ENCODE measurements at regions not wholly inside any gene's neighbourhood (a gene's known extent, or its start where the extent isn't known, plus 50 kb on each side); places are given as distances from the start of the nearest gene placed in this dataset.

DNA sequence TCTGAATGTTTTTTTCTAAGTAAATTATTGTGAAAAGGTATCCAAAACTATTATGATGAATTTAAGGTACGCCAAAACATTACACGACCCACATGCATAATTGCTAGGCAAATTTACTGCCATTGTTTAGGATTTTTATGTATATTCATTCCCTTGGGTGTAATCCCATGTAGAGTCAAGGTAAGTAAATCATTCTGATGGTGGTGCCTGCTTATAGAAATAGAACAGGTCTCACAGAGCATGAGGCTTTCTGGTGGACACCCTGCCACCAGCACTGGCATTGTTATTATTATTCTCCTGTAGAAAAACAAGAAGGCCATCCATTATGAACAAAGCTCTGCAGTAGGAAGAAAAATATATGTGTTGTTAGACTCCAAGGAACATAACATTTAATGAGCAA lies 111.7 kb upstream of the ZNF804B start:
- intact Hi-C loops (cut with micrococcal nuclease), result no loop called here
- Mint-ChIP-seq H3K27me3 (no peaks in the 10 kb centered on the region), H3K4me3 (no peak overlapping the region), H3K27ac (no peak overlapping the region), H3K36me3 (ENCODE audit: low read depth) (no peaks in the 10 kb centered on the region), H3K4me1 (ENCODE audit: low read depth) (no peaks in the 10 kb centered on the region), H3K9me3 (peaks cover 2% of the 10 kb centered on the region)
- DNase-seq, result no peak
- ATAC-seq, result no peak
- TF ChIP-seq, protein P1, sequence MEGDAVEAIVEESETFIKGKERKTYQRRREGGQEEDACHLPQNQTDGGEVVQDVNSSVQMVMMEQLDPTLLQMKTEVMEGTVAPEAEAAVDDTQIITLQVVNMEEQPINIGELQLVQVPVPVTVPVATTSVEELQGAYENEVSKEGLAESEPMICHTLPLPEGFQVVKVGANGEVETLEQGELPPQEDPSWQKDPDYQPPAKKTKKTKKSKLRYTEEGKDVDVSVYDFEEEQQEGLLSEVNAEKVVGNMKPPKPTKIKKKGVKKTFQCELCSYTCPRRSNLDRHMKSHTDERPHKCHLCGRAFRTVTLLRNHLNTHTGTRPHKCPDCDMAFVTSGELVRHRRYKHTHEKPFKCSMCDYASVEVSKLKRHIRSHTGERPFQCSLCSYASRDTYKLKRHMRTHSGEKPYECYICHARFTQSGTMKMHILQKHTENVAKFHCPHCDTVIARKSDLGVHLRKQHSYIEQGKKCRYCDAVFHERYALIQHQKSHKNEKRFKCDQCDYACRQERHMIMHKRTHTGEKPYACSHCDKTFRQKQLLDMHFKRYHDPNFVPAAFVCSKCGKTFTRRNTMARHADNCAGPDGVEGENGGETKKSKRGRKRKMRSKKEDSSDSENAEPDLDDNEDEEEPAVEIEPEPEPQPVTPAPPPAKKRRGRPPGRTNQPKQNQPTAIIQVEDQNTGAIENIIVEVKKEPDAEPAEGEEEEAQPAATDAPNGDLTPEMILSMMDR (IDR thresholded peaks at IDR 0.05), result no peak
- ChIA-PET CTCF (no interaction called here), POLR2A (no interaction called here)

DNA sequence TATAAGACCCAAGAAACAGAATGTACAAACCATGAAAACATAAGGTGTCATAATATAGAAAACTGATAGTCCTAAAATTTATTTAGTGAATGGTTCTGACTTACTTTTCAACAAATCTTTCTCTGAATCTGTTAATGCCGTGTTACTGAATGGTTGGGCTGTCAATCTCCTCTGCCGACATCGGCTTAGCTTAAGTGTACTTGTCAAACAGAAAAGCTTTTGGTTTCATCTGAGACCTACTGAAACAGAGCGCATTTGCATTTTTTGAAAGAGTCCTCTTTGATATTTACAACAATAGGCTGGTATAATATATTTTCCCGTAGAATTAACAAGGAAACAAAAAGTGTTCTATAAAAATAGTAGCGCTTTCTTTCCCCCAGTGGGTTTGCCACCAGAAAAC lies 120.9 kb upstream of the ZNF804B start:
- POLR2A ChIA-PET, result interaction anchor here (0.6 kb wide), 1 partner anchor 452 kb away, joined by 3 read pairs; no protein-coding TSS in a partner anchor
- H3K9me3 Mint-ChIP-seq, result no peaks in the 10 kb centered on the region

DNA sequence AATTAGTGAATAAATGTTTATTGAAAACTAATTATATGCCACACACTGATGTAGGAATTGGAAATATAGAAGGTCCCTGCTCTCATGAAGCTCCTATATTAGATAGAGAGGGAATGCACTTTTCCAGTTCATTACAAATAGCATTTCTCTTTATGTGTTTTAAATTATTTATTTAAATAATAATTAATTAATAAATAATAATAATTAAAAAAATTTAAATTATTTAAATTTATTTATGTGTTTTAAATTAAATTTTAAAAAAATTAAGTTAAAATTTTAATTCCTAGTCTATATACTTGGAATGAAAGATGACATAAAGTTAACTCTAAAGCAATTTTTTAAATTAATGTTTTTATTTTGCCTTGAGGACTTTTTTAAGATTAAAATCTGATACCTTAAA lies 121.7 kb upstream of the ZNF804B start:
- H3K27ac Mint-ChIP-seq, result no peak overlapping the region
- CTCF ChIA-PET, result no interaction called here
- H3K36me3 Mint-ChIP-seq (ENCODE audit: low read depth), result no peaks in the 10 kb centered on the region
- no peaks in the 10 kb centered on the region for H3K9me3 Mint-ChIP-seq
- intact Hi-C loops (cut with micrococcal nuclease), result no loop called here
- ATAC-seq (no peak), DNase-seq (no peak)
- no peaks in the 10 kb centered on the region for H3K27me3 Mint-ChIP-seq
- TF ChIP-seq, protein P1 (IDR thresholded peaks at IDR 0.05), result no peak
- POLR2A ChIA-PET, result no interaction called here
- H3K4me1 Mint-ChIP-seq (ENCODE audit: low read depth), result no peaks in the 10 kb centered on the region
- H3K4me3 Mint-ChIP-seq, result no peak overlapping the region

More for the DNA sequence above, 120.9 kb upstream of the ZNF804B start:
- Mint-ChIP-seq H3K27me3 (no peaks in the 10 kb centered on the region), H3K36me3 (ENCODE audit: low read depth) (no peaks in the 10 kb centered on the region), H3K4me3 (no peak overlapping the region), H3K27ac (no peak overlapping the region), H3K4me1 (ENCODE audit: low read depth) (no peaks in the 10 kb centered on the region)
- intact Hi-C loops (cut with micrococcal nuclease), result no loop called here
- TF ChIP-seq, protein P1 (IDR thresholded peaks at IDR 0.05), result no peak
- CTCF ChIA-PET, result no interaction called here
- ATAC-seq, result no peak
- no peak for DNase-seq

DNA sequence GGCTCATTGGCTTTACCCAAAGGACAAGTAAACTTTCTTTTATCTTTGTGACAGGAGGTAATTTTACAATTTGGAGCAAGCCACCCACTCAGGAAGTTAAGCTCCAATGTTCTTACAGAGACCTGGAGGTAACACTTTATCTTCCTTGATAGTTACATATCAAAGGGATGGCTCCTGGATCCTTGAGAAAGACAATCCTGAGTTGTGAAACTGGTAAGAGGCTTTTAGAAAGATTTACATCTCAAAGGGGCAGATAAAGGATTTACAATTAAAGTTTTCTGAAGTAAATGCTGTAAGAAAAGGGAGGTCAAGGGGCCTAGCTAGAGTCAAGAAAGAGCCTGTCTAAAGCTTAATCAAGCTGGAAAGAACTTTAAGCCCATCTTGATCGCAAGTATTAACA lies 124.4 kb upstream of the ZNF804B start:
- peaks cover 1% of the 10 kb centered on the region for H3K9me3 Mint-ChIP-seq
- no peak overlapping the region for H3K4me3 Mint-ChIP-seq
- ChIA-PET CTCF (no interaction called here), POLR2A (no interaction called here)
- TF ChIP-seq, protein P1 (IDR thresholded peaks at IDR 0.05), result no peak
- H3K4me1 Mint-ChIP-seq (ENCODE audit: low read depth), result no peaks in the 10 kb centered on the region
- H3K27me3 Mint-ChIP-seq, result no peaks in the 10 kb centered on the region
- ATAC-seq, result no peak
- no peak overlapping the region for H3K27ac Mint-ChIP-seq
- no peaks in the 10 kb centered on the region for H3K36me3 Mint-ChIP-seq (ENCODE audit: low read depth)
- intact Hi-C loops (cut with micrococcal nuclease), result no loop called here
- DNase-seq, result no peak

DNA sequence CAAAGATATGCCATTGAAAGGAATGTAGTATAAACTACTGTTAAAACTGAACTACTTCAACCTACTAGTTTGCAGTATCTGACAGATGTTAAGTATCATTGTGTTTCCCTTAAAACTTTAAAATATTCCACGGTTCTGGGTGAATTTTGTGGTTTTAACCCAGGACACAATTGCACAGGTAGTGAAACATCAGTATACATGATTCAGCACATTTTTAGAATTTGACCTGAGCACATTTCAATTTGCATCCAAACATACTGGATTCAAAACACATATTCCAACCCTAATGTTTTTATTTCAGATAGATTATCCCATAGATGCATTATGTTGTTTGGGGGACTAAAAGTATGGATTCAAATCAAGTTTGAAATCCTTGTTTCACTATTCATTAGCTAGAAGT lies 129.9 kb upstream of the ZNF804B start:
- ChIA-PET CTCF (no interaction called here), POLR2A (no interaction called here)
- no peak overlapping the region for H3K27ac Mint-ChIP-seq
- no peaks in the 10 kb centered on the region for H3K4me1 Mint-ChIP-seq (ENCODE audit: low read depth)
- intact Hi-C loops (cut with micrococcal nuclease), result no loop called here
- no peaks in the 10 kb centered on the region for H3K27me3 Mint-ChIP-seq
- DNase-seq (no peak), ATAC-seq (no peak)
- no peaks in the 10 kb centered on the region for H3K36me3 Mint-ChIP-seq (ENCODE audit: low read depth)
- H3K4me3 Mint-ChIP-seq, result no peak overlapping the region
- TF ChIP-seq, protein P1 (IDR thresholded peaks at IDR 0.05), result no peak
- peaks cover 1% of the 10 kb centered on the region for H3K9me3 Mint-ChIP-seq
